Neuronal stem cell (in vitro differentiated cells): ENCODE measurements at regions not wholly inside any gene's neighbourhood (a gene's known extent, or its start where the extent isn't known, plus 50 kb on each side); places are given as distances from the start of the nearest gene placed in this dataset.
"Not testable (repeated sequence)": the region's sequence is repeated elsewhere in the genome, so short reads cannot be mapped to it uniquely, and the experiment has no call there.

Source experiments
- DNase-seq: peaks from one replicate; pipeline ENCODE4 v3.0.0-alpha.2; 2013; ENCODE audit warnings: low spot score
- H2AFZ ChIP-seq: one replicate; pipeline ENCODE4 v1.6.1; 2013; ENCODE audit warnings: mild to moderate bottlenecking, low read length, inconsistent platforms
- H2AK5ac ChIP-seq: 2 replicates; pipeline ENCODE4 v1.6.1; 2013; ENCODE audit warnings: low read depth, mild to moderate bottlenecking, inconsistent platforms, low read length, moderate library complexity, mixed read lengths
- H2BK120ac ChIP-seq: 2 replicates; pipeline ENCODE4 v1.6.1; 2013; ENCODE audit warnings: low read depth, mild to moderate bottlenecking, inconsistent platforms, low read length, moderate library complexity, mixed read lengths
- H2BK12ac ChIP-seq: one replicate; pipeline ENCODE4 v1.6.1; 2013; ENCODE audit warnings: low read length, inconsistent platforms
- H2BK15ac ChIP-seq: 2 replicates; pipeline ENCODE4 v1.6.1; 2013; ENCODE audit warnings: mild to moderate bottlenecking, low read length, inconsistent platforms, mixed read lengths
- H2BK5ac ChIP-seq: one replicate; pipeline ENCODE4 v1.6.1; 2013; ENCODE audit warnings: inconsistent platforms, mild to moderate bottlenecking, low read length, moderate library complexity
- H3K14ac ChIP-seq: one replicate; pipeline ENCODE4 v1.6.1; 2013; ENCODE audit warnings: low read length, inconsistent platforms
- H3K18ac ChIP-seq: 2 replicates; pipeline ENCODE4 v1.6.1; 2013; ENCODE audit warnings: low read length, inconsistent platforms
- H3K23ac ChIP-seq: 2 replicates; pipeline ENCODE4 v1.6.1; 2013; ENCODE audit warnings: low read depth, mild to moderate bottlenecking, mixed read lengths, low read length, inconsistent platforms; ENCODE audit not compliant: poor library complexity
- H3K27ac ChIP-seq: replicated peaks from 3 replicates; pipeline ENCODE4 v1.5.1; 2013; ENCODE audit warnings: low read length, inconsistent platforms
- H3K27me3 ChIP-seq, 3 experiments: 2 replicates each; pipeline ENCODE4 v1.6.1; 2013; ENCODE audit warnings: low read length in 3 of 3, mild to moderate bottlenecking in 2 of 3, inconsistent platforms in 1 of 3, low read depth in 1 of 3, mixed read lengths in 1 of 3, moderate library complexity in 1 of 3; ENCODE audit not compliant: control insufficient read depth in 3 of 3, insufficient read depth in 3 of 3
- H3K36me3 ChIP-seq, 2 donors: replicated peaks in 1 of 2; 2 replicates each; pipeline ENCODE4 v1.6.1; 2013; ENCODE audit warnings: low read length in 2 of 2; ENCODE audit not compliant: control insufficient read depth in 2 of 2, insufficient read depth in 2 of 2
- H3K4ac ChIP-seq: 2 replicates; pipeline ENCODE4 v1.6.1; 2013; ENCODE audit warnings: inconsistent platforms, mild to moderate bottlenecking, low read length, moderate library complexity
- H3K4me1 ChIP-seq, 2 donors: 1 replicate in 1 of 2; 2 replicates in 1 of 2; pipeline ENCODE4 v1.6.1; 2013; ENCODE audit warnings: low read length in 2 of 2, low read depth in 1 of 2; ENCODE audit not compliant: control insufficient read depth in 2 of 2, insufficient read depth in 1 of 2
- H3K4me2 ChIP-seq: one replicate; pipeline ENCODE4 v1.6.1; 2013; ENCODE audit warnings: mild to moderate bottlenecking, low read length, inconsistent platforms; ENCODE audit not compliant: insufficient read depth, poor library complexity, severe bottlenecking
- H3K4me3 ChIP-seq, 2 donors: 2 replicates each; pipeline ENCODE4 v1.5.1; 2013; ENCODE audit warnings: low read length in 2 of 2, mild to moderate bottlenecking in 2 of 2, inconsistent platforms in 1 of 2, moderate library complexity in 1 of 2
- H3K79me1 ChIP-seq: one replicate; pipeline ENCODE4 v1.6.1; 2013; ENCODE audit warnings: low read depth, mild to moderate bottlenecking, inconsistent platforms, low read length, moderate library complexity
- H3K9ac ChIP-seq: one replicate; pipeline ENCODE4 v1.6.1; 2013; ENCODE audit warnings: mild to moderate bottlenecking, low read depth, low read length, inconsistent platforms; ENCODE audit not compliant: poor library complexity
- H3K9me3 ChIP-seq, 2 donors: replicated peaks in 1 of 2; 2 replicates each; pipeline versions ENCODE3 to v1.6.1; 2013; ENCODE audit warnings: low read length in 2 of 2, mild to moderate bottlenecking in 2 of 2, inconsistent platforms in 1 of 2, low read depth in 1 of 2, mixed read lengths in 1 of 2, moderate library complexity in 1 of 2; ENCODE audit not compliant: control insufficient read depth in 2 of 2, insufficient read depth in 1 of 2
- H4K8ac ChIP-seq: one replicate; pipeline ENCODE4 v1.6.1; 2013; ENCODE audit warnings: low read depth, mild to moderate bottlenecking, inconsistent platforms, low read length, moderate library complexity
- H4K91ac ChIP-seq: one replicate; pipeline ENCODE4 v1.6.1; 2013; ENCODE audit warnings: low read length, low read depth, mild to moderate bottlenecking, inconsistent platforms; ENCODE audit not compliant: poor library complexity
- WGBS, 2 donors: extraction: QIAGEN DNeasy Blood & Tissue Kit; methylation state at CpG; one replicate each; pipeline ENCODE4 v1.1.7; 2013; ENCODE audit warnings: missing lambda C conversion rate in 2 of 2, mixed read lengths in 1 of 2; ENCODE audit not compliant: insufficient read length in 2 of 2, insufficient replicate concordance in 1 of 2; ENCODE audit errors: extremely low coverage in 2 of 2; 5-methylcytosine and 5-hydroxymethylcytosine counted together

DNA sequence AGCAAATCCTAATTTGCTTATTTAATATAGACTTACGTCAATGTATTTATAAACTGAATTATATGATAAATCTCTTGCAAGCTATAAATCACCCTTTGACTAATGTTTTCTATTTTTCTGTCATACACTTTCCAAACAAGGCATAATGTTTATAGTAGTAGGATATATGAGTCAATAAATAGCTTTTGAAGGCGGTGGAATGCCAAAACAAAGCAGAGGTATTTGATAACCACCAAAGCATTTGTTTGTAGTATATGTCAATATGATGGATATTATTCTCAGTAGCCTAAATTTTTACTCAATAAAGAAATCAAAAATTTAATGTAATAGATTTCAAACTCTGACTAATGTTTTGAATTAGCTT, 1354.6 kb downstream of the HACE1 start:
- H3K4me3 ChIP-seq = no peak overlapping the region
- H3K27me3 ChIP-seq = no peaks in the 10 kb centered on the region
- no peaks in the 10 kb centered on the region for H3K9me3 ChIP-seq
- no peak overlapping the region for H2BK12ac ChIP-seq
- H3K79me1 ChIP-seq = no peaks in the 10 kb centered on the region
- H2BK15ac ChIP-seq = no peak overlapping the region
- DNase-seq = no peak
- no peak overlapping the region for H2BK120ac ChIP-seq
- H3K9ac ChIP-seq = no peak overlapping the region
- no peak overlapping the region for H2AK5ac ChIP-seq
- no peak overlapping the region for H2AFZ ChIP-seq
- WGBS, 2 donors = no CpG with 5 or more reads among the region's 2 CpGs
- no peak overlapping the region for H3K27ac ChIP-seq
- no peak overlapping the region for H3K4ac ChIP-seq
- H3K36me3 ChIP-seq = no peaks in the 10 kb centered on the region
- H4K8ac ChIP-seq = no peak overlapping the region
- H3K18ac ChIP-seq = no peak overlapping the region
- H3K14ac ChIP-seq = no peak overlapping the region
- no peak overlapping the region for H3K4me2 ChIP-seq
- H4K91ac ChIP-seq = no peak overlapping the region
- H2BK5ac ChIP-seq = no peak overlapping the region
- no peak overlapping the region for H3K23ac ChIP-seq
- H3K4me1 ChIP-seq = no peaks in the 10 kb centered on the region

DNA sequence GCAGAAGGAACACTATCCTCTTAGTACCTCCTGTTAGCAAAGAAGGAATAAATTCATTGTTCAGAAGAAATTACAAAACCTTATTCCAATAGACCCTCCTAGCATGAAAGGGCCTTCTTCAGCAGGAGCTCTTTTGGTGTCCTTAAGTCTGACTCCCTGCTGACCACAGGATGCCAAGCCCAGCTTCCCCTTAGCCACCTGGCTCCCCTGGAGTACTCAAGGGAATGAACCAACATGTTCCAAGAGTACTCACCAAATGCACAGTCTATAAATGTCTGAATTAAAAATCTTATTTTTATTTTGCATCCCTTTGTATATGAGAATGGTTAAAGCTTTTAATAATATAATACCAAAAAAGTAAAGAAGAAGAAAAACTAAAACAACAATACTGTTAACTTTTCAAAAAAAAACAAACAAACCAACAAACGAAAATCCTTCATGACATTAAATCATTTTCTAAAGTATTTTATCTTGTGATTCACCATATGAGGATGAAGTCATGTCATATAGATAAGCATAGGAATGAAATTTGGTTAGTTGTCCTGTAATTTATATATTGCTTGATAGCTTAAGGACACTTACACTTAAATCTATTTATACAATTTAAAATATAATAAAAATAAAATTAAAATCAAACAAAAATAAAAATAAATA, 1355.1 kb downstream of the HACE1 start:
- Histone ChIP-seq H2AK5ac (no peak overlapping the region), H3K36me3 (no peaks in the 10 kb centered on the region), H3K9me3 (no peaks in the 10 kb centered on the region), H3K23ac (no peak overlapping the region), H3K4me1 (no peaks in the 10 kb centered on the region), H3K79me1 (no peaks in the 10 kb centered on the region), H2BK5ac (no peak overlapping the region), H3K27me3 (no peaks in the 10 kb centered on the region), H4K8ac (no peak overlapping the region), H3K4me2 (no peak overlapping the region), H2BK12ac (no peak overlapping the region), H3K18ac (no peak overlapping the region), H4K91ac (no peak overlapping the region), H2BK120ac (no peak overlapping the region), H2AFZ (no peak overlapping the region), H3K14ac (no peak overlapping the region), H3K4me3 (no peak overlapping the region), H3K27ac (no peak overlapping the region), H3K4ac (no peak overlapping the region), H2BK15ac (no peak overlapping the region), H3K9ac (no peak overlapping the region)
- 100% methylated on average over 1 of the region's 1 CpG; no CpG with 5 or more reads in 1 of the 2 donors for WGBS, 2 donors
- no peak for DNase-seq

- H4K91ac ChIP-seq, DNase-seq, H2BK5ac ChIP-seq, H3K9ac ChIP-seq, H3K36me3 ChIP-seq, H2AFZ ChIP-seq, H3K79me1 ChIP-seq, H2BK120ac ChIP-seq, H4K8ac ChIP-seq, H3K4me3 ChIP-seq, H3K23ac ChIP-seq, H2AK5ac ChIP-seq, H3K4me2 ChIP-seq, H2BK15ac ChIP-seq, H3K18ac ChIP-seq, H3K9me3 ChIP-seq, H2BK12ac ChIP-seq, H3K4me1 ChIP-seq, H3K27me3 ChIP-seq, H3K4ac ChIP-seq, H3K14ac ChIP-seq, H3K27ac ChIP-seq: not testable (repeated sequence)
- no CpG with 5 or more reads among the region's 11 CpGs for WGBS, 2 donors
Observed at GRCh38 chr6:103496588-103496987, 1363.1 kb downstream of the HACE1 start.

GRCh38 chr6:103456652-103457051, 1403.1 kb downstream of the HACE1 start:
- Histone ChIP-seq H3K27ac (no peak overlapping the region), H2BK15ac (no peak overlapping the region), H2AK5ac (no peak overlapping the region), H3K18ac (no peak overlapping the region), H2BK120ac (no peak overlapping the region), H3K4me2 (no peak overlapping the region), H4K91ac (no peak overlapping the region), H3K4me1 (no peaks in the 10 kb centered on the region), H3K27me3 (no peaks in the 10 kb centered on the region), H2AFZ (no peak overlapping the region), H3K9ac (no peak overlapping the region), H2BK12ac (no peak overlapping the region), H3K23ac (no peak overlapping the region), H4K8ac (no peak overlapping the region), H3K9me3 (peaks cover 0 to 4% of the 10 kb centered on the region in 2 donors), H3K4ac (no peak overlapping the region), H3K4me3 (no peak overlapping the region), H3K79me1 (no peaks in the 10 kb centered on the region), H2BK5ac (no peak overlapping the region), H3K14ac (no peak overlapping the region), H3K36me3 (no peaks in the 10 kb centered on the region)
- WGBS, 2 donors = no CpG with 5 or more reads among the region's 3 CpGs
- DNase-seq = no peak
